HG02763 (cell line): ENCODE measurements at regions not wholly inside any gene's neighbourhood (a gene's known extent, or its start where the extent isn't known, plus 50 kb on each side); places are given as distances from the start of the nearest gene placed in this dataset.
"Not testable (repeated sequence)": the region's sequence is repeated elsewhere in the genome, so short reads cannot be mapped to it uniquely, and the experiment has no call there.

ENCODE experiments used
- ATAC-seq: cut with Tn5 transposase; IDR thresholded peaks from one replicate; pipeline ENCODE4 v1.9.1; 2021; ENCODE audit warnings: mild to moderate bottlenecking, moderate library complexity; ENCODE audit not compliant: unreplicated experiment

DNA sequence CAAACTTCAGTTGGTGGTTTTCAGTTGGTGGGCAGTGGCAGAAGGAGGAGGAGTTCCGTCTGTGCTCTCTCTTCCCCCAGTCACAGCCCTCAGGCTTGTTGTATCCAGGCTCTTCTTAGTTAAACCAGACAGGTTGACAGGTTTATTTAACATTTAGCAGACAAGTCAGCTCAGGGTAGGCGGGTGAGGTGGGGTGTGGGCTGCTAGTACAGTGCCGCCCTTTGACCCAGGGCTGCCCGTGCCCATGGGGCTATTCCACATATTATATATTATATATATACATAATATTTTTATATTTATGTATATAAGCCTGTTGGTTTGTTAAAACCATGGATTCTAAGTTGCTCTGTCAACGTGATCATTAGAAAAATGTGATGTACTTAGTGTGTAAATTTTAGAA is 1740.6 kb upstream of the DEFB115 start:
- not testable (repeated sequence) for ATAC-seq

DNA sequence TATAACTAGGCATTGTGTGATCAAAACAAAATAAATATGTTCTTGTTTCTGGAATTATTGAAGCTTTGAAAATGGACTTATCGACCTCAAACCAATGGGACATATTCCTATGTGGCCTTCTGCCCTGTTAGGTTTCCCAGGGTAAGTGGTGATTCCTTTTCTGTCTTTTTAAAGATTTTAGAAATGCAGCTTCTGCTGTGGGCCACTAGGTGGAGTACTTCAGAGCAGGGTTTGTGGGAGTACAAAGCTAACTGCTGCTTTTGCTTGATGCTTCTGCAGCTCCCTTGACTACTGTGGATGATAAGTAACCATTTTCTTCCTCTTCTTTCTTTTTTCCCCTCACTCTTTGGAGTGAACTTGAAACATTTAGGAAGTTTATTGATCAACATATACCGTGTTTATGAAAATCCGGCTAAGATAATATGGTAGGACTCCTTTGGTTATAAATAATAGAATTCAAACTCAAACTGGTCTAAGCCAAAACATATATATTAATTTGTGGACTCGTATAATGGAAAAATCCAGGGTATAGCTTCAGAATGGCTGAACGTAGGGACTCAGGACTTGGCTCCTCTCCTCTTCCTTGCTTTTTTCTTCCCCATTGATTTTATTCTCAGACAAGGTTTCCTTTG is 1737.7 kb upstream of the DEFB115 start:
- not testable (repeated sequence) for ATAC-seq

DNA sequence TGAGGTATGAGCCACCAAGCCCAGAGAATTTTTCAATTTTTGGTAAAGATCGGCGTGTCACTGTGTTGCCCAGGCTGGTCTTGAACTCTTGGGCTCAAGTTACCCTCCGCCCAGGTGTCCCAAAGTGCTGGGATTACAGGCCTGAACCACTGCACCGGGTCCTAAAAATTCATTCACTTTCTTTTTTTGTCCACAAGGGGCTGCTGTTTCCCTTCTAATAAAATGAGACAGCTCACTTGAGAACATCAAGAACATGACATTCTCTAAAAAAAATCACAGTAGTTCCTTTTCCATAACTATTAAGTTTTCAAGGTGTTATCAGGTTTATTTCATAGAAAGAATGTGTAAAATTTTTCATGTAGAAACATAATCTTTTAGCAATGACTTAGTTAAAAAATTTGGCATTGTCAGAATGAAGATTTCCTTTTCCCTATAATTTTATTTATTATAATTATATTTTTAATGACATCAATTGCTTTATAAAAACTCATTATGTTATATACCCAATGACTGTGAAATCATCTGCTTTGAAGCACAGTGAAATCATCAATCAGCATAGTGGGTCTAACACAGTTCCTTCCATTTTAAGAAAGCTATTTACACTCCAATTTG is 1723.8 kb upstream of the DEFB115 start:
- not testable (repeated sequence) for ATAC-seq

DNA sequence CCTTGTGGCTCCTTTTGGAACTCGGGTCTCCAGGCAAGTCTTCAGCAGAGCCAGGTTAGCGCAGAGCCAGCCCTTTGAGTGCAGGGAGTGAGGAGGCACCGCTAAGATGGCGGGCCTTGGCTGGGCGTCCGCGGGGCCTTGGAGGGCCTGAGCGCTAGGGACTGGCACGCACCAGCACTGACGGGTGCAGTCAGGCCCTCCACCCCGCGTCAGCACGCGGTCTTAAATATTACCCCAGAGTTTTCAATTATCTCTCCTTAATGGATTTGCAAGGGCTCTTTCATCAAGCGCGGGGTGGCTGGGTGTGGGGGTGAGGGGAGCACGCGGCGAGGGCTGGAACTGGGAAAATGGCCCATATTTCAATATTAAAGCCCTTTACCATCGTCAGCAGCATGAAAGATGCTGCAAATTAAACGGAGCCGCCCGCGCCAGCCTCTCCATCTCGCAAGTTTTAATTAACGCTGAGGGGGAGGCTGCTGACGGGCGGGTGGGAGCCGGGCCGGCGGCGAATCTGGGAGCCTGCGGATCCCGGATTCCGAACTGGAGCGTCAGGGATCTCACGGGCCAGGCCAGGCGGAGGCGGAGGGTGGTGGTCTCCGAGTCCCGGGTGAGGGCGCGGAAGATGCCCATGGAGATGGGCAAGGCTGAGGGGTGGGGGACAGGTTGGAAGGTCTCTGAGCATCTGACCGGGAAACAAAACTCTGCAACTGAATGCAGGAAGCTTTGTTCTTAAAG is 1690.4 kb upstream of the DEFB115 start:
- not testable (repeated sequence) for ATAC-seq

DNA sequence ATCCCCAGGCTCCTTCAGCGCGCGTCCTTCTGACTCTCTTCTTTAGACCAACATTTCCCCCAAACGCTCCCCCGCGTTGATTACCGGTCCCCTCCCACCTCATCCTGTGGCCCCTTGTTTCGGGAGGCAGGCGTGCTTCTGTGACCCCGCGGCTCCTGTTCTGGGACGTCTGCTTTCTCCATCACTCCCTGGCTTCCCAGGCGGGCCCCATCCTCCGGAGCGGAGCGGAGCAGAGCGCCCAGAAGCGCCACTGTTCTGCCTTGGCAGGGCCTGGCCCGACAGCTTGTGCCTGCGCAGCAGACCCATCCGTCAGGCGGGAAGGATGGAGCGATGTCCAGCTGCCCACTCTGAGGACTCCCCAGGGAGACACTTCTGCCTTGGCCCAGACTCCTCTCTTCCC is 1689.8 kb upstream of the DEFB115 start:
- ATAC-seq, result not testable (repeated sequence)

DNA sequence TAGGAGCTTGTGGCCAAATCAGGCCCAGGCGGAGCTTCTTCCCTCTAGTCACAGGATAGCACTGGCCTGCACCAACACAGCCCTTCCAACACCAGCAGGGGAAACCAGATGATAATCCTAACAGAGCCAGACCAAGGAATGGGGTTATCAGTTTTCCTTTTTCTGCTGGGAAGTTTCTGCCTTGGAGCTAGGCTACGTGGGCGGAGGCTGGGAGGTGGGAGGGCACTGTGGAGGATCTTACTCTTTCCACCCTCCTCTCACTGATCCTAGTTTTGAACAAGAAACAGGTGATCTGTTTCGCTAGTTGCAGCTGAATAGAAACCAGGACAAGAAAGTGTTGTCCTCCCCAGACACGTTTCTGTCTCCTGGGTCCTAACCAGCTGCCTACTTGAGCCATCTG is 1687.3 kb upstream of the DEFB115 start:
- ATAC-seq, result not testable (repeated sequence)

DNA sequence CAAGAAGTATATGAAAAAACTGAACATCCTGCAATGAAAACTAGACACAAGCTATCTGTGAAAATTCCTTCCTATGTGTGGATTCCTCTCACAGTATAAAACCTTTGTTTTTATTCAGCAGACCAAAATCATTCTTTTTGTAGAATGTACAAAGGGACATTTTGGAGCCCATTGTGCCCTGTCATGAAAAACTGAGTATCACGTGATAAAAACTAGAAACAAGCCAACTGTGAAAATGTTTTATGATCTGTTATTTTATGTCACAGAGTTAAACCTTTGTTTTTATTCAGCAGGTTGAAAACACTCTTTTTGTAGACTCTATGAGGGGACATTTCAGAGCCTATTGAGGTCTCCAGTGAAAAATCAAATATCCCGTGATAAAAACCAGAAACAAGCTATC is 1667.9 kb upstream of the DEFB115 start:
- ATAC-seq, result not testable (repeated sequence)

DNA sequence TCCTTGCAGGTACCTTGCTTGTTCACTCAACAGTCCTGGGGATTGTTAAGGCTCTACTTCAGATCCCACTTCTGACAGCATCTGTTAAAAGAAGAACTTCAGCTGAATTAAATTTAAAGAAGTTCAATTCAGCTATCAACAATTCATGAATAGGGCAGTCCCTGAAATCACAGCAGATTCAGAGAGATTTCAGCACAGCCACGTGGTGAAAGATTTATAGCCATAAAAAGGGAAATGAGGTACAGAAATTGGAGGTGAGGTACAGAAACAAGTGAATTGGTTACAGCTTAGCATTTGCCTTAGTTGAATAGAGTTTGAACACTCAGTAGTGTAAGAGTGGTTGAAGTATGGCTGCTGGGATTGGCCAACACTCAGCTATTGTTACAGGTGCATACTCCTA is 1653.3 kb upstream of the DEFB115 start:
- ATAC-seq, result not testable (repeated sequence)

DNA sequence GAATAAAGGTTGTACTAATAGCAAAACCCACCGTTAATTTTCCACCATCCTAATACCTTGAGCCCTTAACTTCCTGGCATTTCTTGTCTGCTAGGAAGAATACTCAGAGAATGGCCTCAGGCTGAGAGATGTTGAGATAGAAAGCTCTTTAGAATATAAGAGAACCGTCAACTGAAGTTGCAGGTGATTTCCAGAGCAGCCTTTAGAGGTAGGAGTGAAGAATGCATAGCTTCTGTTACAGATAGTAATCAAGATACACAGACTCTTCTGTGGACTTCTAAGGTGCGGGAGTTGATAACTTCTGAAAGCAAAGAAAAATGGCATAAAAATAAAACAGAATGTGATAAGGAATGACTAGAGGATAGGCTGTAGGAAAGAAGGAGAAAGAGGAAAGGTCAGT is 1651.3 kb upstream of the DEFB115 start:
- not testable (repeated sequence) for ATAC-seq

DNA sequence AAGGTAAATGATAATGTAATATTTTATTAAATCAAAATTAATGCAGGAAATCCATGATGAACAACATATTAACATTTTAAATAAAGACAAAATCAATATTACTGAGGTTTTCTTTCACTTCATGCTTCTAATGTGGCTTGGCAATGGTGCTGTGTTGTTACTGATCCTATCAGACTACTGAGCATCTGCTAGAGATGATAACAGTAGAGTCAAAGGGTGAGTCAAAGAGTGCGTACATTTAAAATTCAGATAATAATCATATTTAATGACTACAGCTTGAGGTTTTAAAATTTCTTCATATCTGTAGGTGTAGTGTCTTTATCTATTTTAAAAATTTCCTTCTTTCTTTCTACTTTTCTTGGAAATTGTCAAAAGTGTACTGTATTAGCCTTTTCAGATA is 1628.1 kb upstream of the DEFB115 start:
- ATAC-seq, result not testable (repeated sequence)
